ENCODE measurements at regions not wholly inside any gene's neighbourhood (a gene's known extent, or its start where the extent isn't known, plus 50 kb on each side); places are given as distances from the start of the nearest gene placed in this dataset.

GRCh38 chr10:62643606-62644587, 160.6 kb upstream of the ADO start:
- no peak for DNase-seq
- no peak overlapping the region for H3K4me3 ChIP-seq (ENCODE audit: low read length)
- no peak overlapping the region for H3K4me2 ChIP-seq (ENCODE audit: low read length)
- BruUV-seq (replicated peaks) = no TSS peak
- no peaks in the 10 kb centered on the region for H4K20me1 ChIP-seq (ENCODE audit: low read length)
- ATAC-seq = no peak
- H3F3A ChIP-seq (ENCODE audit: low read length, unreplicated experiment) = no peaks in the 10 kb centered on the region
- ChIA-PET POLR2A (ENCODE audit: unreplicated experiment) (no interaction called here), CTCF (no interaction called here)
- H3K36me3 ChIP-seq (ENCODE audit: low read depth, low read length) = no peaks in the 10 kb centered on the region
- no peak overlapping the region for H3K27ac ChIP-seq (ENCODE audit: low read length)
- intact Hi-C loops (cut with micrococcal nuclease) = no loop called here
- H3K9me3 ChIP-seq (ENCODE audit: low read length) = no peaks in the 10 kb centered on the region
- H3K79me2 ChIP-seq (ENCODE audit: low read length) = no peaks in the 10 kb centered on the region
- H2AFZ ChIP-seq (ENCODE audit: low read length) = no peak overlapping the region
- no peaks in the 10 kb centered on the region for H3K27me3 ChIP-seq (ENCODE audit: low read length)
- TF ChIP-seq EZH2phosphoT487 (IDR thresholded peaks at IDR 0.05; ENCODE audit: borderline replicate concordance, low read length) (no peak), EZH2 (IDR thresholded peaks at IDR 0.05; ENCODE audit: low read length, unreplicated experiment) (no peak), CTCF (conservative IDR thresholded peaks at IDR 0.05; ENCODE audit: low read depth, low read length) (no peak)
- peaks cover 7% of the 10 kb centered on the region; the same call in 1 of the 2 replicates for H3K4me1 ChIP-seq (ENCODE audit: insufficient read depth, low read length)
- no peak overlapping the region for H3K9ac ChIP-seq (ENCODE audit: low read length)
- H3K9me2 ChIP-seq (replicated peaks; ENCODE audit: low read length) = no peaks in the 10 kb centered on the region

GRCh38 chr10:62647375-62648092, 157.0 kb upstream of the ADO start:
- 0 out of 2 replicates have a peak, but pooled peaks cover 3% of the 10 kb centered on the region for H3K9me2 ChIP-seq (replicated peaks; ENCODE audit: low read length)
- H3K36me3 ChIP-seq (ENCODE audit: low read depth, low read length) = no peaks in the 10 kb centered on the region
- intact Hi-C loops (cut with micrococcal nuclease) = no loop called here
- no peak overlapping the region for H3K9ac ChIP-seq (ENCODE audit: low read length)
- POLR2A ChIA-PET (ENCODE audit: unreplicated experiment) = no interaction called here
- CTCF ChIA-PET = no interaction called here
- H3K4me2 ChIP-seq (ENCODE audit: low read length) = no peak overlapping the region
- no peak overlapping the region for H2AFZ ChIP-seq (ENCODE audit: low read length)
- no peaks in the 10 kb centered on the region for H3K79me2 ChIP-seq (ENCODE audit: low read length)
- TF ChIP-seq EZH2 (IDR thresholded peaks at IDR 0.05; ENCODE audit: low read length, unreplicated experiment) = no peak
- TF ChIP-seq CTCF (conservative IDR thresholded peaks at IDR 0.05; ENCODE audit: low read depth, low read length) = no peak
- TF ChIP-seq EZH2phosphoT487 (IDR thresholded peaks at IDR 0.05; ENCODE audit: borderline replicate concordance, low read length) = no peak
- peaks cover 20% of the 10 kb centered on the region for H3K4me1 ChIP-seq (ENCODE audit: insufficient read depth, low read length)
- H3F3A ChIP-seq (ENCODE audit: low read length, unreplicated experiment) = no peaks in the 10 kb centered on the region
- H3K27me3 ChIP-seq (ENCODE audit: low read length) = no peaks in the 10 kb centered on the region
- ATAC-seq (no peak), DNase-seq (no peak)
- H3K4me3 ChIP-seq (ENCODE audit: low read length) = no peak overlapping the region
- no peaks in the 10 kb centered on the region for H4K20me1 ChIP-seq (ENCODE audit: low read length)
- BruUV-seq (replicated peaks) = no TSS peak
- no peaks in the 10 kb centered on the region for H3K9me3 ChIP-seq (ENCODE audit: low read length)
- no peak overlapping the region for H3K27ac ChIP-seq (ENCODE audit: low read length)
